ENCODE measurements at regions not wholly inside any gene's neighbourhood (a gene's known extent, or its start where the extent isn't known, plus 50 kb on each side); places are given as distances from the start of the nearest gene placed in this dataset.
"Not testable (repeated sequence)": the region's sequence is repeated elsewhere in the genome, so short reads cannot be mapped to it uniquely, and the experiment has no call there.

GRCh38 chr15:44826583-44826982 is 90.3 kb downstream of the TRIM69 start:
- not testable (repeated sequence) for TF ChIP-seq CTCF, POLR2A (IDR thresholded peaks at IDR 0.05)

All from uterus (tissue), 2 donors.